BE2C (cell line): ENCODE measurements at regions not wholly inside any gene's neighbourhood (a gene's known extent, or its start where the extent isn't known, plus 50 kb on each side); places are given as distances from the start of the nearest gene placed in this dataset.

ENCODE experiments used
- DNase-seq: peaks from one replicate; pipeline ENCODE4 v3.0.0-alpha.2; 2020
- H3K27me3 ChIP-seq: fragments of 250-450 bp; sonication (Bioruptor Pico); 2 replicates; pipeline ENCODE4 v1.5.1; 2020; ENCODE audit warnings: mild to moderate bottlenecking
- H3K36me3 ChIP-seq: fragments of 250-450 bp; sonication (Bioruptor Pico); 2 replicates; pipeline ENCODE4 v1.5.1; 2020; ENCODE audit warnings: mild to moderate bottlenecking
- H3K4me1 ChIP-seq: fragments of 250-450 bp; sonication (Bioruptor Pico); 2 replicates; pipeline ENCODE4 v1.5.1; 2020
- H3K4me3 ChIP-seq: 2 replicates; pipeline ENCODE4 v1.5.1; 2011; ENCODE audit warnings: low read depth, low read length
- H3K9me3 ChIP-seq: fragments of 250-450 bp; sonication (Bioruptor Pico); 2 replicates; pipeline ENCODE4 v1.5.1; 2020
- TF ChIP-seq, protein P1 (sequence below): IDR thresholded peaks from 2 replicates; pipeline ENCODE4 v1.5.1; 2012; ENCODE audit warnings: mild to moderate bottlenecking, low read depth, low read length

DNA sequence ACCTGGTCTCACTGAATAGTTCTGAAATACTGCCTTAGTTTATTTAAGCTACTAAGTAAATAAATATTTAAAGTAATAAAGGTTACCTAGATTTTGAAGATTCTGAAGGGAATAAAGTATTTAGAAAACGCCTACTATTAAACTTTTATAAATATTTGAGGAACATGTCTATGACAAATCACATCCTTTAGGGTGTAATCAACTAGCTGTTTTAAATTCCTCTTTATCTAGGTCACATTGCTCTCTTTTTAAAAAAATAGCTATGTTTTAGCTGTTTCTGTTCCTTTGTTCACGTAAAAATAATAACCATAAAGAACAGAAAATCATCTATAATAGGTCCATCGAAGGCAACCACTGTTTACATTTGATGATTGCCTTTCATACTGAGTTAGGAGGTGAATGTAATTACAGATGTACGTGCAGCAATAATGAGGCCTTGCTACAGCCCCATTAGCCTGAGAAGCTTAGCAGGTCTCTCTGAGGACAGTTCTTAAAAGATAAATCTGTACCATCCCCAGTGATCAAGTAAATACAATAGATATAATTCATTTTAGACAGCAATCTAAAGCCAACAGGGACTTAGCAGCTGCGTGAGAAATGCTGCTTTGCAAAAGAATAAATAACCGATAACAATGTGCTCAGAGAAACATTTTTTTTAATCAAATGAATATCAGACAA is 449.5 kb downstream of the LIG4 start:
- TF ChIP-seq, protein P1, sequence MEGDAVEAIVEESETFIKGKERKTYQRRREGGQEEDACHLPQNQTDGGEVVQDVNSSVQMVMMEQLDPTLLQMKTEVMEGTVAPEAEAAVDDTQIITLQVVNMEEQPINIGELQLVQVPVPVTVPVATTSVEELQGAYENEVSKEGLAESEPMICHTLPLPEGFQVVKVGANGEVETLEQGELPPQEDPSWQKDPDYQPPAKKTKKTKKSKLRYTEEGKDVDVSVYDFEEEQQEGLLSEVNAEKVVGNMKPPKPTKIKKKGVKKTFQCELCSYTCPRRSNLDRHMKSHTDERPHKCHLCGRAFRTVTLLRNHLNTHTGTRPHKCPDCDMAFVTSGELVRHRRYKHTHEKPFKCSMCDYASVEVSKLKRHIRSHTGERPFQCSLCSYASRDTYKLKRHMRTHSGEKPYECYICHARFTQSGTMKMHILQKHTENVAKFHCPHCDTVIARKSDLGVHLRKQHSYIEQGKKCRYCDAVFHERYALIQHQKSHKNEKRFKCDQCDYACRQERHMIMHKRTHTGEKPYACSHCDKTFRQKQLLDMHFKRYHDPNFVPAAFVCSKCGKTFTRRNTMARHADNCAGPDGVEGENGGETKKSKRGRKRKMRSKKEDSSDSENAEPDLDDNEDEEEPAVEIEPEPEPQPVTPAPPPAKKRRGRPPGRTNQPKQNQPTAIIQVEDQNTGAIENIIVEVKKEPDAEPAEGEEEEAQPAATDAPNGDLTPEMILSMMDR, result no peak
- H3K36me3 ChIP-seq, result no peaks in the 10 kb centered on the region
- H3K4me3 ChIP-seq, result peak overlapping the region; percentile 10
- DNase-seq, result peak; percentile 61
- H3K4me1 ChIP-seq, result peaks cover 23% of the 10 kb centered on the region
- no peaks in the 10 kb centered on the region for H3K27me3 ChIP-seq
- H3K9me3 ChIP-seq, result no peaks in the 10 kb centered on the region

DNA sequence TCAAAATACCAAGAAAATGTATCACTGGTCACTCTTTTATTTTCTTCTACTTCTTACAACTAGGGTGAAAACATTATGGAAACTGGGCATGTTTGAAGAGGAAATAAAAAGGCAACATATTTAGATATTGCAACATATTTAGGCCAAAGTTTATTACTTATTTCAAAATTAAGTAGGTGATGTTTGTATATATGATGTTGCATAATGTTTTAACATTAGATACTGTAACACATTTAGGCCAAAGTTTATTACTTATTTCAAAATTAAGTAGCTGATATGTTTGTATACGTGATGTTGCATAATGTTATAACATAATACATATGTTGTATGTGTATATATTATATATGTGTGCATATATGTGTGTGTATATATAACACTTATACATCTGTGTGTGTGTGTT is 451.3 kb downstream of the LIG4 start:
- Histone ChIP-seq H3K27me3 (no peaks in the 10 kb centered on the region), H3K4me1 (peaks cover 23% of the 10 kb centered on the region), H3K4me3 (no peak overlapping the region), H3K36me3 (0 out of 2 replicates have a peak, but pooled peaks cover 1% of the 10 kb centered on the region), H3K9me3 (no peaks in the 10 kb centered on the region)
- TF ChIP-seq, protein P1, result no peak
- no peak for DNase-seq

DNA sequence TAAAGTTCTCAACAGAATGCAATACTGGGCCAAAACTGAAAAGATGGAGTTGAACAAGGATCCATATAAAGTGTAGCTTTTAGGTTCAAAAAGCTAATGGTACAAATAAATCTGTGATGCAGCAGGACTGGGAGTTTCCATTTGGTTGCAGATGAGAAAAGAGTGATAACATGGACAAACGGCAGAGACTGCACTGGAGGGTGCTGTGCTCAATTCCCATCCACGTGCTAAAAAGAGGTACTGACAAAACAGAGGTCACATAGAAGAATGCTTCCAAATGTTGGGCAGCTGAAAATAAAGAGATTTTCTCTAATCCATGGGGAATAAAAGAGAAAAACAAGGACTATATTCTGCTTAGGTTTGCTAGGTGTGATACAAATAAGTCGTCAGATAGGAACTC is 461.6 kb downstream of the LIG4 start:
- Histone ChIP-seq H3K4me3 (no peak overlapping the region), H3K9me3 (no peaks in the 10 kb centered on the region), H3K27me3 (no peaks in the 10 kb centered on the region), H3K4me1 (peaks cover 36% of the 10 kb centered on the region), H3K36me3 (no peaks in the 10 kb centered on the region)
- DNase-seq, result no peak
- TF ChIP-seq, protein P1, result peak; percentile 5; the same call in 1 of the 2 replicates

DNA sequence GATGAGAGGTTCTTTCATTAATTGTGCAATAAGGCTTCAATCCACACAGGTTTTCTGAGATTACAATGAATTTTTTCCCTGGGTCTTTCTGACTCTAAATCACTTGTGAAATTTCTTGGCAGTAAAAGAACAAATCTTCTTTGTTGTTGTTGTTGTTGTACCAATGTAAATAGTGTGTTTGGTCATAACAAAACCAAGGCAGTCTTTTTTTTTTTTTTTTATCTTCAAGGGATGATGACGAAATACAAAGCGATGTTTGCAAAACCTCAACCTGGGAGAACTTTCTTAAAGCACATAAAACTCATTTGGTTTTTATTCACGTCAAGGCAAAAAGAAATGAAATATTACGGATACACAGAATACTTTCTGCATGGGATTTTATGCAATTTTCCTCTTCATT is 462.0 kb downstream of the LIG4 start:
- no peak for DNase-seq
- Histone ChIP-seq H3K4me3 (no peak overlapping the region), H3K27me3 (no peaks in the 10 kb centered on the region), H3K36me3 (no peaks in the 10 kb centered on the region), H3K9me3 (no peaks in the 10 kb centered on the region), H3K4me1 (peaks cover 37% of the 10 kb centered on the region)
- TF ChIP-seq, protein P1, result no peak

DNA sequence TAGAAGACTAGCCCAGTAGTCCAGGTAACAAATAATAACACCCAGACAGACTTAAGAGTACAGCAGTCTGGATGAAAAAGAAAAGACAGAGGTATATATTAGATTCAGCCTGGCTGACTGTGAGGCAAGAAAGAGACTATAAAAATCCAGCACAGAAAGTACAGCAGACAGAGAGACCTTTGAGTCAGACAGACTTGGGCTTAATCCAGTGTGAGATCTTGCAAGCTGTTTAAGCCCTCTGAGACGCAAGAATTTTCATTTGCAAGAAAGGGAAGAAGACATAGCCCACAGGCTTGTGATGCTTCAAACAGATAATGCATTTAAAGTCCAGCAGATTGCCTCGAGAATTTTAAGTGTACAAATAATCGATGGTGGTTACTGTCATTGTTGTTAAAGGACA is 471.4 kb downstream of the LIG4 start:
- no peak for DNase-seq
- Histone ChIP-seq H3K4me3 (no peak overlapping the region), H3K9me3 (no peaks in the 10 kb centered on the region), H3K4me1 (peaks cover 12% of the 10 kb centered on the region), H3K27me3 (no peaks in the 10 kb centered on the region), H3K36me3 (peaks cover 4% of the 10 kb centered on the region)
- TF ChIP-seq, protein P1, result no peak

DNA sequence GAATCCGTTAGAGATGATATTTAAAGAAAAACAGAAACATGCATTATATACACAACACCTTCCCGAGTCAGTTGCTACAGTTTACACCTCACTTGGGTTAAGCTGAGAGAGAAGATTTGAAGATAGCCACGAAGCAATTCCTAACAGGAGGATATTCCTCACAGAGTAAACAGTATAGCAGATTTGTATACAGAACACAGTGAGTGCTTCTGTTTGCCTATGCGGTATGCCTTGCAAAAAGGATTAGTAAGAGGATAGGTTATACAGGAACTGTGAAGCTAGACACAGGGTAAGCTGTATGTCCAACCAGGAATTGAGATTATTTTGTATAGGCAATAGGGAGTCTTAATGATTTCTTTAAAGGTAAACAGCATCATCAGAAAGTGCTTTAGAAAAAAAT is 471.8 kb downstream of the LIG4 start:
- H3K9me3 ChIP-seq, result no peaks in the 10 kb centered on the region
- no peak overlapping the region for H3K4me3 ChIP-seq
- no peak for DNase-seq
- peaks cover 9% of the 10 kb centered on the region for H3K4me1 ChIP-seq
- peaks cover 4% of the 10 kb centered on the region for H3K36me3 ChIP-seq
- TF ChIP-seq, protein P1, result no peak
- no peaks in the 10 kb centered on the region for H3K27me3 ChIP-seq
